ENCODE measurements at regions not wholly inside any gene's neighbourhood (a gene's known extent, or its start where the extent isn't known, plus 50 kb on each side); places are given as distances from the start of the nearest gene placed in this dataset.

DNA sequence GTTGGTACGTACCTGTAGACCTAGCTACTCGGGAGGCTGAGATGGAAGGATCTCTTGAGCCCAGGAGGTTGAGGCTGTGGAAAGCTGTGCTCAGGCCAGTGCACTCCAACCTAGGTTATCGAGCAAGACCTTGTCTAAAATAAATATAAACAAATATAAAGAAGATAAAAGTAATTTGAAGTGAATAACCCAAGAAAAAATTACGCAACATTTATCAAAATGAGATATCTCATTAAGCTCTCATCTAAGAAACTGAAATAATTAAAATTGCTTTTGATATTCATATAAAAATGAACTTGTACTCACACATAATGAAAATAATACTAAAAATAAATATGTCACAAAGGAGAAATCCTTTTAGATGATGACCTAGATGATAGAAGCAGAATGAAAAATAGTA, 647.1 kb upstream of the NCAM2 start:
- Histone ChIP-seq H3K27me3 (replicated peaks) (no peaks in the 10 kb centered on the region), H3K36me3 (replicated peaks) (no peaks in the 10 kb centered on the region), H3K4me3 (ENCODE audit: low read depth, low read length) (no peak overlapping the region), H3K27ac (no peak overlapping the region)
- no peak for DNase-seq
- in situ Hi-C loops (cut with HindIII; ENCODE audit: low pct_ligation_motif_present, low sequenced_read_pairs) = no loop called here
- TF ChIP-seq, protein P1, sequence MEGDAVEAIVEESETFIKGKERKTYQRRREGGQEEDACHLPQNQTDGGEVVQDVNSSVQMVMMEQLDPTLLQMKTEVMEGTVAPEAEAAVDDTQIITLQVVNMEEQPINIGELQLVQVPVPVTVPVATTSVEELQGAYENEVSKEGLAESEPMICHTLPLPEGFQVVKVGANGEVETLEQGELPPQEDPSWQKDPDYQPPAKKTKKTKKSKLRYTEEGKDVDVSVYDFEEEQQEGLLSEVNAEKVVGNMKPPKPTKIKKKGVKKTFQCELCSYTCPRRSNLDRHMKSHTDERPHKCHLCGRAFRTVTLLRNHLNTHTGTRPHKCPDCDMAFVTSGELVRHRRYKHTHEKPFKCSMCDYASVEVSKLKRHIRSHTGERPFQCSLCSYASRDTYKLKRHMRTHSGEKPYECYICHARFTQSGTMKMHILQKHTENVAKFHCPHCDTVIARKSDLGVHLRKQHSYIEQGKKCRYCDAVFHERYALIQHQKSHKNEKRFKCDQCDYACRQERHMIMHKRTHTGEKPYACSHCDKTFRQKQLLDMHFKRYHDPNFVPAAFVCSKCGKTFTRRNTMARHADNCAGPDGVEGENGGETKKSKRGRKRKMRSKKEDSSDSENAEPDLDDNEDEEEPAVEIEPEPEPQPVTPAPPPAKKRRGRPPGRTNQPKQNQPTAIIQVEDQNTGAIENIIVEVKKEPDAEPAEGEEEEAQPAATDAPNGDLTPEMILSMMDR (IDR thresholded peaks at IDR 0.05; ENCODE audit: low read depth, low read length, missing control alignments) = no peak

DNA sequence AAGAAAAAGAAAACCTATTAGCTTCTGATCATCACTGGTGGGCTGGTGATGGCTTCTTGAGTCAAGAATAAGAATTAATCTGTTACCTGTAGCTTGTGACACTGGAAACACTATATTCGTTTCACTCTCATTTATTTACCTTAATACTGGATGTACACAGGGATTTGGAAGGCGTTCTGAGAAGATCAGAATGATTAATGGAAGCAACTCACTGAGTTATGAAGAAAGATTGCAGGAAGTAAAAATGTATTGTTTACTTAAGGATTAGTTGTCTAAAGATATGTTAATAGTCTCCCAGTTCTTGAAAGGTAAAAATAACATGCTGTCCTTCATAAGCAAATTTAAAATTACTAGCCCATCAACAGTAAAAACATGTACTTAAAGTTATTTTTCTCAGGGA, 644.9 kb upstream of the NCAM2 start:
- TF ChIP-seq, protein P1 (IDR thresholded peaks at IDR 0.05; ENCODE audit: low read depth, low read length, missing control alignments) = no peak
- Histone ChIP-seq H3K4me3 (ENCODE audit: low read depth, low read length) (no peak overlapping the region), H3K27ac (no peak overlapping the region), H3K27me3 (replicated peaks) (no peaks in the 10 kb centered on the region), H3K36me3 (replicated peaks) (no peaks in the 10 kb centered on the region)
- DNase-seq = no peak
- in situ Hi-C loops (cut with HindIII; ENCODE audit: low pct_ligation_motif_present, low sequenced_read_pairs) = no loop called here

DNA sequence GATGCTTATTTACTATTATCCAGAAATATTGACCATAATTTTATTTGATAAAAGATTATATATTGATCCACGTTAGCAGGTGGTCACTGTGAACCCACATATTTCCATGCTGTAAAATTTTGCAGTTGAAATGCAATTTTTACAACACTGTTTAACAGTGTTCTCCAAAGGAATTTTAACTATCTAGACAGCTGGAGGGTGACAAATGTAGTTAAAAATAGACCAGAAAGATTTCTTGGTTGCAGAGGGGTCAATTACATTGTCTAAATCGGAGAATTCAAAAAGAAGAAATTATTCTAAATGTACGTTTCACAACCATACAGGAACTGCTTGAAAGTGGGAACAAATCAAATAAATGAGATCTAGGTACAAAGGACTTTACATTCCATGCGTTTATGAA, 625.2 kb upstream of the NCAM2 start:
- DNase-seq = no peak
- H3K36me3 ChIP-seq (replicated peaks) = no peaks in the 10 kb centered on the region
- H3K27me3 ChIP-seq (replicated peaks) = no peaks in the 10 kb centered on the region
- TF ChIP-seq, protein P1 (IDR thresholded peaks at IDR 0.05; ENCODE audit: low read depth, low read length, missing control alignments) = no peak
- no peak overlapping the region for H3K4me3 ChIP-seq (ENCODE audit: low read depth, low read length)
- H3K27ac ChIP-seq = no peak overlapping the region
- in situ Hi-C loops (cut with HindIII; ENCODE audit: low pct_ligation_motif_present, low sequenced_read_pairs) = no loop called here

DNA sequence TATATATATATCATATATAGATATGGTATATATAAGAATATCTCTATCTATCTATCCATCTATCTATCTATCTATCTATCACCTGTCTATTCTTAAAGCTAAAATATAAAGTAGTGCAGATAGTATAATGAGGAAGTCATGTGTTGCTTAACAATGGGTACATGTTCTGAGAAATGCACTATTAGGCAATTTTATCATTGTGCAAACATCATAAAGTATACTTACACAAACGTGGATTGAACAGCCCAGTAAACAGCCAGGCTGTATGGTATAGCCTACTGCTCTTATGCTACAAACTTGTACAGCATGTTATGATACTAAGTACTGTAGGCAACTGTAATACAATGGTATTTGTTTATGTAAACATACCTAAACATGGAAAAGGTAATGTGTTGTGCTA, 621.0 kb upstream of the NCAM2 start:
- in situ Hi-C loops (cut with HindIII; ENCODE audit: low pct_ligation_motif_present, low sequenced_read_pairs) = no loop called here
- TF ChIP-seq, protein P1 (IDR thresholded peaks at IDR 0.05; ENCODE audit: low read depth, low read length, missing control alignments) = no peak
- H3K4me3 ChIP-seq (ENCODE audit: low read depth, low read length) = no peak overlapping the region
- no peaks in the 10 kb centered on the region for H3K36me3 ChIP-seq (replicated peaks)
- H3K27ac ChIP-seq = no peak overlapping the region
- H3K27me3 ChIP-seq (replicated peaks) = no peaks in the 10 kb centered on the region
- DNase-seq = no peak

DNA sequence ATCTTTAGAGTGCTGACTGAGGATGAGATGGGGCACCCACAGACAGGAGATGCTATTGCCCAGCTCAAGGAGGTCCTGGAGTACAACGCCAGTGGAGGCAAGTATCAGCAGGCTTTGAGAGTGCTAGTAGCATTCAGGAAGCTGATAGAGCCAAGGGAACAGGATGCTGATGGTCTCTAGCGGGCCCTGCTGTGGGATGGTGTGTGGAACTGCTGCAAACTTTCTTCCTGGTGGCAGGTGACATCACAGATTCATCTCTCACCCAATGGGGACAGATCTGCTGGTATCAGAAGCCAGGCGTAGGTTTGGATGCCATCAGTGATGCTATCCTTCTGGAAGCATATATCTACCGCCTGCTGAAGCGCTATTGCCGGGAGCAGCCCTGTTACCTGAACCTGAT, 609.8 kb upstream of the NCAM2 start:
- Histone ChIP-seq H3K36me3 (replicated peaks) (no peaks in the 10 kb centered on the region), H3K27me3 (replicated peaks) (no peaks in the 10 kb centered on the region), H3K4me3 (ENCODE audit: low read depth, low read length) (no peak overlapping the region), H3K27ac (no peak overlapping the region)
- TF ChIP-seq, protein P1 (IDR thresholded peaks at IDR 0.05; ENCODE audit: low read depth, low read length, missing control alignments) = no peak
- in situ Hi-C loops (cut with HindIII; ENCODE audit: low pct_ligation_motif_present, low sequenced_read_pairs) = no loop called here
- DNase-seq = no peak

DNA sequence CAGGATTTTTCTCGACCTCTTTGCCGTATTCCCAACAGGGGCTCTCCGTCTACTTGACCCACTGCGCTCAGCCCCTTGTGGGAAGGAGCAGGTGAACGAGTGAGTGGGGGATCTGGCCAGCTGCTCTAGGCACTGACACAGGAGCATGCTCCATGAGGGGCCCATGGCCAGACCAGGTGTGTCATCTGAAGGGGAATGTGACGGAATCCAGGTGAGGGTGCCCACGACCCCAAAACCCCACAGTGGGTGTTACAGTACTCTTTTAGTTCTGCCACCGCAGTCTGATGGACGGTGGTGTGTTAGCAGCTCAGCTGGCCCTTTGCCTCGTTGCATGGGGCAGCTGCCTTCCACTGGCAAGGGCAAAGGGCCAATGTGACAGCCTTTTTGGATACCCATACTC, 601.4 kb upstream of the NCAM2 start:
- TF ChIP-seq, protein P1 (IDR thresholded peaks at IDR 0.05; ENCODE audit: low read depth, low read length, missing control alignments) = no peak
- H3K27me3 ChIP-seq (replicated peaks) = no peaks in the 10 kb centered on the region
- no peak for DNase-seq
- H3K36me3 ChIP-seq (replicated peaks) = no peaks in the 10 kb centered on the region
- no peak overlapping the region for H3K27ac ChIP-seq
- no peak overlapping the region for H3K4me3 ChIP-seq (ENCODE audit: low read depth, low read length)
- in situ Hi-C loops (cut with HindIII; ENCODE audit: low pct_ligation_motif_present, low sequenced_read_pairs) = no loop called here
